ENCODE measurements at regions not wholly inside any gene's neighbourhood (a gene's known extent, or its start where the extent isn't known, plus 50 kb on each side); places are given as distances from the start of the nearest gene placed in this dataset.

DNA sequence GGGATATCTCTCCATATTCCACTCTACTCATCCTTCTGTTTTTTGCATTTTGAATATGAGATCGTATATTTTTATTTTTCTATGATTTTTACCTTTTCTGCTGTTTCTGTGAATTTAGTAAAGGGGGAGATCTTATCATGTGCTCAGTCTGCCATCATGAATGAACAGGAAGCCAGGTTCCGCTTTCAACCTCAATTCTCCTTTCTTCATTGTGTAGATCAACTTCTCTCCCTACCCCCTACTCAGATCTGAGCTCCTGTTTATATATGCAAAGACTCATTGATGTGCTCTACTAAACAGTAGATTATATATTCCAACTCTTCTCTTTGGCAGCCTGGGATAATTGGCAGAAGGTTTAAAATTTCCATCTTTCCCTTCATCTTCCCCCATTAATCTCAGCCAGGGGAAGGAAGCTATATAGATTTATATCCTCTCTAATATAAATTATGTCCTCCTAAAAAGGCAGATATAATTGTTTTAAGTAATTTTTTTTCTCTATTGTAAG is 336.7 kb upstream of the PLET1 start:
- no peak for DNase-seq (ENCODE audit: extremely low read depth in 1 of 11, low read depth in 9 of 11, low spot score in 4 of 11)

DNA sequence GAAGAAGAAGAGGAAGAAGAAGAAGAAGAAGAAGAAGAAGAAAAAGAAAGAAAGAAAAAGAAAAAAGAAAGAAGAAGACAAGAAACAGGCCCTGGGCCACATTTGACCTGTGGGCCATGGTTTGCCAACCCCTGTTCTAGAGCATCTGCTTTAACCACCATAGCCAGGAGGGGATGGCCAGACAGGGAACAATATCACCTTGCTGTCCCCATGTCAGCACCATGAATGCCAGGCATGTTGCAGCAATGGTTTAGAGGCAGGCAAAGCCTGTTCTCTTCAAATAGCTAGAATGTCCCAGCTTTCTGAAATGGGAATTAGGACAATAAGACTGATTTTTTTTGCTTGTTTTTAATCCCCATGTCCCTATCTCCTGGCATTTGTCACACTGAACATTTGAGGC is 338.6 kb upstream of the PLET1 start:
- no peak for DNase-seq (ENCODE audit: extremely low read depth in 1 of 11, low read depth in 9 of 11, low spot score in 4 of 11)

DNA sequence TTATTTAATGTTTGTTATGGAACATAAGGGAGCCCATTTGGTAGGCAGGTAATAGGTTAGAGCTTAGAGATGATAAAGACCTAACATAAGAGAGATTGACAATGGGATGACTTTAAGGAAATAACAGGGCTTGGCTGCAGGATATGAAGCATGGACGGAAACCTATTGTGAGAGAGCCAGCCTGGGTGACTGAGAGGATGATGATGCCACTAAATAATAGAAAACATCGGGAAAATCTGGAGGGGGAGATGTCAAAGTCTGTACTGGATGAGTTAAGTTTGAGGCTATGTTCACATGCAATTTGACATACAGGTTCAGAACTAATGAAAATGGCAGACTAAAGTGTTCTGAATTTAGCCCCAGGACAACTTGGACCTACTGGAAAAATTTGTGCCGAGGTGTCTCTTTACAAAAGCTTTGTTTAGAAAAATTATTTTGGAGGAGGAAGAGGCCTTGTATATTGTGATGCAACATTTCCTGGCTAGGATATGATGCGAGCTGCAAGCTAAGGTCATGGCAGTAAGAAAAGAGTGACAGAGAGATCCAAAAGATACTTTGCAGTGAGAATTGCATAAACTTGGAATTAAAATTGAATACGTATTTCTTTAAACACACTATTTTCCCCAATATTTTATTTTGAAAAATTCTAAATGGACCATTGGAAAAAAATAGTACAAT is 339.3 kb upstream of the PLET1 start:
- no peak for DNase-seq (ENCODE audit: extremely low read depth in 1 of 11, low read depth in 9 of 11, low spot score in 4 of 11)

DNA sequence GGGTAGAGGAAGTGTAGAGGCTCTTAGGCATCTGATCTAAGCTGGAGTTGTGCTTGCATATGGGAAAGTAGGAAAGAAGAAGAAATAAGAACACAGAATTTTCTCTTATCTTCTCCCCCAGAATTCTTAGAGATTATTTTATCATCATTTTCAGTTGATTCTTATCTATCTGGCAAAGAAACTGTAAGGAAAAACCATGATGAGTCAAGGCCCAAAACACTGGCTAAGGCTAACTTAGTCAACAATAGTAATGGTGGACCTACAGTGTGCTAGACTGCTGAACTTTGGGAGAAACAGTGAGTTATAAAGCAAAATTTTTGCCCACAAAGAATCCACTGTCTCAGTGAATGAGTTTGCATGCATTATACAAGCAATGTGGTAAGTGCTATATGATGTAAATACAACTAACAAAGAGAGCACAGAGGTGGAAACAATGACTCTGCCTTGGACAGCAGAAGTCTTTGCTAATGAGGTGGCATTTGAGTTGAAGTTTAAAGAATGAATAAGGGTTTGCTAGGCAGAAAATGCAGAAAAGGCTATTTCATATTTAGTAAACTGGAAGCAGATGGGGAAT is 344.5 kb upstream of the PLET1 start:
- DNase-seq (ENCODE audit: extremely low read depth in 1 of 11, low read depth in 9 of 11, low spot score in 4 of 11), result no peak

DNA sequence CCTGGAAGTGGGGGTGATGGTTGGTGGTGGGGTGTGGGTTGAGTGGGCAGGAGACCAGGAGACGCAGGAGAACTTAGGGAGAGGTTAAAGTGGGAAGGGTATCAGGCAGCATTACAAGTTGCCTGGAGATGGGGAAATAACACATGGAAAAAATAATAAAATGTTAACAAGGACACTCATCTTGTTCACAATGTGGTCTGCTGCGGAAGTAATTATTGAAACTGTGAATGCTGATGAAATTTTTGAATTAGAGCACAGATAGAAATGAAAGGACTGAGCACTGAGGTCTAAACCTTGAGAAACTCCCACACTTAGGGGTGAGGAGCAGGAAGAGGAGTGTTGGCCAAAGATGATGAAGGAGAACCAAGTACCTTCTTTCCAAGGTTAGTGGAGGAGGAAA is 346.0 kb upstream of the PLET1 start:
- no peak for DNase-seq (ENCODE audit: extremely low read depth in 1 of 11, low read depth in 9 of 11, low spot score in 4 of 11)

DNA sequence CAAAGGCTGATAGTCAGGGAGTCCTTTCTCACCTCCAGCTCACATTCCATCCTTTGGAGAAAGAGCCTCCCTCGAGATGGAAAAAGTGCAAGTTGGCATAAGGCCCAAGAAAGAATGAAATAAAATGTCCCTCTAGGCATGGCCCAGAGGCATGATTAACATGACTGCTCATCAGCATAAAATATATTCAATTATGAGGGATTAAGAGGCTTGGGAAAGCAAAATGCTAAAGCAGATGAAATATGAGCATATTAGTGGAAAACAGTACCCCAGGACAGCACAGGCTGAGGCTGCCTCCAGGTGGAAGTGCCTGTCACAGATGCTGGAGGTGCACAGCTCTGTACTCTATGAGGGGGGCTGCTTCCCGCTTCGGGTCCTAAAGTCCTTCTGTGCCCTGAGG is 347.8 kb upstream of the PLET1 start:
- DNase-seq (ENCODE audit: extremely low read depth in 1 of 11, low read depth in 9 of 11, low spot score in 4 of 11), result no peak

DNA sequence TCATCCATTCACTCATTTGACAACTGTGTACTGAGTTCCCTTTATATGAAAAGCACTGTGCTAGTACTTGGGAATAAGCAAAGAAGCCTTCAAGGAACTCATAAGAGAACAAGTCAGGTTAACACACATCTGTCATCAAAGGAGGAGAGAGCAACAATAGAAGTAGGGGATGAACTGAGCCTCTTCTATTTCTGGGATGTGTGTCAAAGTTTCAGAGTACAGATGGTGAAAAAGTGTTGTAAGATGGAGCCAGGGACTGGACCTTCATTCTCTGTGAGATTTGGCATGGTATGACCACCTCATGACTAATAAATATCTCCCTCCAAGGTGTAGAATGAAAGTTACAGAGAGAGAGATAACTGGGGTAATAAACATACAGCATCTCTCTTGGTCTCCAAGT is 349.8 kb upstream of the PLET1 start:
- DNase-seq (ENCODE audit: extremely low read depth in 1 of 11, low read depth in 9 of 11, low spot score in 4 of 11), result no peak

- no peak for DNase-seq (ENCODE audit: extremely low read depth in 1 of 11, low read depth in 9 of 11, low spot score in 4 of 11)
These were observed 350.0 kb upstream of the NCAM1 start for GRCh38 chr11:112610996-112611750.

GRCh38 chr11:112611771-112612170 is 349.4 kb upstream of the NCAM1 start:
- no peak for DNase-seq (ENCODE audit: extremely low read depth in 1 of 11, low read depth in 9 of 11, low spot score in 4 of 11)

GRCh38 chr11:112612250-112612849 is 348.9 kb upstream of the NCAM1 start:
- no peak for DNase-seq (ENCODE audit: extremely low read depth in 1 of 11, low read depth in 9 of 11, low spot score in 4 of 11)

DNA sequence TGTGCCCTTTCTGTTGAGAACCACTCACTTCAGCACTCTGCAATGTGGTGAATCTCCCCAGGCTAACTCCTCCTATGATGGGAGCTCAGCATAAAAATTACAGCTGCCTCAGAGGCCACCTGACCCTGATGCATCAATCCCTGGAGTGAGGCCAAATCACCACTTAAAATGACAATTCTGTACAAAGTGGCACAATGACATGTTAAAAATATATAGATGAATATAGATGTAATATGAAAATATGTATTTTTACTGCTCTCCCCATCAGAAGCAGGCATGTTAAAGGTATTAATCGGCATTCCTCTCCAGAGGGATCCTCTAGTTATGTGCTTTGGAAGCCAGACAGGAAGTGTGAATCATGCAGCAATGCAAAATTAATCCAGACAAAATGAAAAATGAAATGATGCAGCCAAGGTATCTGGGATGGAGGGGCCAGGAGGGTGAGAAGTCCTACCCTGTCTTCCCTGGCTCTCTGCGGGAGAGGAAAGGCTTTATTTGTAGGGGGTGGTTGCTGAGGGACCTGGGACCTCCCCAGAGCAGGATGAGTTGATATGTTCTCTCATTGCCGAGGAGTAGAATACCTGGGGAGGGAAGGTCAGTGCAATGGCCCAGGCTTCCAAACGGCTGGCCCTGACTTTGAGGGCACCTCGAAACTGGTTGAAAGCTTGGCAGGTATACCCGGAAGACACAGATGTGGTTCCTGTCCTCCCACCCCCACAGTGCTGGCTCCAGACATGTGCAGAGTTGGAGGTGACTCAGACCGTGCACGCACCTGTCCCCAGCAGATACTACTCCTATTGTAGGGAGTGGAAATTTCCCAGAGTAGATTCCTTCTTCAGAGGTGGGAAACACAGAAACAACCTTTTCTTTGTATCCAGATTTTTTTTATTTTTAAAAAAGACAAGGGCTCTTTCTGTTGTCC is 347.9 kb upstream of the NCAM1 start:
- no peak for DNase-seq (ENCODE audit: extremely low read depth in 1 of 11, low read depth in 9 of 11, low spot score in 4 of 11)

GRCh38 chr11:112614605-112615004 is 346.6 kb upstream of the NCAM1 start:
- DNase-seq (ENCODE audit: extremely low read depth in 1 of 11, low read depth in 9 of 11, low spot score in 4 of 11), result no peak

DNA sequence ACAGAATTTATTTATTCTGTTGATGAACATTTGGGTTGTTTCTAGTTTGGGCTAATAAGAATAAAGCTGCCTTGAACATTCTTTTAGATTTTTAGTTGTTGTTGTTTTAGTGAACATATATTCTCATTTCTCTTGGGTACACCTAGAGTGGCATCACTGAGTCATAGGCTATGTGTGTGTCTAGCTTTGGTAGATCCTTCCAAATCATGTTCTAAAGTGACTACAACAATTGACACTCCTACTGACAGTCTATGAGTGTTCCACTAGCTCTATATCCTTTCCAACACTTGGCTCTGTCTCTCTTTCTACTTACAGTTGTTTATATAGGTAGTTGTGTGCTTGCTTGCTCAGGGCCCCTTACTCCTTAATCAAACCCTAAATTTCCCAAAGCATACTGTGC is 346.0 kb upstream of the NCAM1 start:
- DNase-seq (ENCODE audit: extremely low read depth in 1 of 11, low read depth in 9 of 11, low spot score in 4 of 11), result no peak

DNA sequence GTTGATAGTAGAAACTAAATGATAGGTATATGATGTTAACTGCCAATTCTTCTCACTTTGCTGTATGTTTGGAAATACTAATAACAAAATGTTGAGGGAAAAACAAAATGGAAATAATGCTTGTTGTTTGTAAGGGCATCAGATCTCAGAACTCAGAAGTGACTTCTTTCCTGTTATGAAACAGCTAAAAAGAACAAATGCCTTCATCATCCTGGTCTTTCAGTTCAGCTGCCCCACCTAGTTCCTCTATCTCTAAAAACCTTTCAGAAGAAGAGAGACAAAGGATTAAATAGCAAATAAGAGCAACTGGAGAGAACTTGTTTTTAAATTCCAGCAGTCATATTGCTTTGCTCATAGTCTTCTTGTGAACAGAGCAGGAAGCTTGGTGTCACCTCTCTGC is 345.3 kb upstream of the NCAM1 start:
- no peak for DNase-seq (ENCODE audit: extremely low read depth in 1 of 11, low read depth in 9 of 11, low spot score in 4 of 11)

- DNase-seq (ENCODE audit: extremely low read depth in 1 of 11, low read depth in 9 of 11, low spot score in 4 of 11), result no peak
These were observed 344.7 kb upstream of the NCAM1 start for GRCh38 chr11:112616327-112617097.

GRCh38 chr11:112617098-112617425 is 344.2 kb upstream of the NCAM1 start:
- DNase-seq (ENCODE audit: extremely low read depth in 1 of 11, low read depth in 9 of 11, low spot score in 4 of 11), result no peak

GRCh38 chr11:112617977-112618826 is 343.0 kb upstream of the NCAM1 start:
- no peak for DNase-seq (ENCODE audit: extremely low read depth in 1 of 11, low read depth in 9 of 11, low spot score in 4 of 11)

GRCh38 chr11:112619106-112619505 is 342.1 kb upstream of the NCAM1 start:
- no peak for DNase-seq (ENCODE audit: extremely low read depth in 1 of 11, low read depth in 9 of 11, low spot score in 4 of 11)
